ENCODE measurements at regions not wholly inside any gene's neighbourhood (a gene's known extent, or its start where the extent isn't known, plus 50 kb on each side); places are given as distances from the start of the nearest gene placed in this dataset.

GRCh38 chr9:31783491-31783890 lies 601.0 kb upstream of the ACO1 start:
- in situ Hi-C loops (cut with MboI; ENCODE audit: low sequenced_read_pairs) (no loop called here), dilution Hi-C loops (cut with HindIII; ENCODE audit: low sequenced_read_pairs, unreplicated experiment) (no loop called here), intact Hi-C loops (cut with micrococcal nuclease) (no loop called here)
- no peaks in the 10 kb centered on the region for H3K4me1 ChIP-seq (ENCODE audit: control insufficient read depth, insufficient read depth, low read length)
- H4K91ac ChIP-seq (ENCODE audit: insufficient read depth, low read depth, low read length), result no peak overlapping the region
- no peak overlapping the region for H4K8ac ChIP-seq (ENCODE audit: low read depth in 2 of 2, low read length in 2 of 2)
- no peak overlapping the region for H2AK9ac ChIP-seq (replicated peaks; ENCODE audit: low read depth, low read length, poor library complexity)
- no peak overlapping the region for H2AK5ac ChIP-seq (ENCODE audit: low read depth, low read length)
- no peak overlapping the region for H3K23ac ChIP-seq (ENCODE audit: low read depth, low read length)
- no peak overlapping the region for H3K14ac ChIP-seq (replicated peaks; ENCODE audit: low read depth, low read length)
- no peak overlapping the region for H3K4me2 ChIP-seq (ENCODE audit: low read depth, low read length)
- no peak overlapping the region for H2AFZ ChIP-seq (replicated peaks; ENCODE audit: low read length, poor library complexity)
- H3K9me1 ChIP-seq (ENCODE audit: insufficient read depth, low read length), result no peaks in the 10 kb centered on the region
- ChIA-PET CTCF (no interaction called here), POLR2A (ENCODE audit: unreplicated experiment) (no interaction called here)
- no peaks in the 10 kb centered on the region for H4K20me1 ChIP-seq (ENCODE audit: insufficient read depth, low read length)
- no peak overlapping the region for H2BK15ac ChIP-seq (ENCODE audit: low read depth, low read length)
- H2BK5ac ChIP-seq (ENCODE audit: low read depth, low read length, poor library complexity, severe bottlenecking), result no peak overlapping the region
- H3K18ac ChIP-seq (ENCODE audit: low read depth, low read length), result no peak overlapping the region
- H3K9me3 ChIP-seq (ENCODE audit: control insufficient read depth, insufficient read depth, low read length), result 0 out of 2 replicates have a peak, but pooled peaks cover under 1% of the 10 kb centered on the region
- TF ChIP-seq, protein P1, sequence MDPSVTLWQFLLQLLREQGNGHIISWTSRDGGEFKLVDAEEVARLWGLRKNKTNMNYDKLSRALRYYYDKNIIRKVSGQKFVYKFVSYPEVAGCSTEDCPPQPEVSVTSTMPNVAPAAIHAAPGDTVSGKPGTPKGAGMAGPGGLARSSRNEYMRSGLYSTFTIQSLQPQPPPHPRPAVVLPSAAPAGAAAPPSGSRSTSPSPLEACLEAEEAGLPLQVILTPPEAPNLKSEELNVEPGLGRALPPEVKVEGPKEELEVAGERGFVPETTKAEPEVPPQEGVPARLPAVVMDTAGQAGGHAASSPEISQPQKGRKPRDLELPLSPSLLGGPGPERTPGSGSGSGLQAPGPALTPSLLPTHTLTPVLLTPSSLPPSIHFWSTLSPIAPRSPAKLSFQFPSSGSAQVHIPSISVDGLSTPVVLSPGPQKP (IDR thresholded peaks at IDR 0.05; ENCODE audit: borderline replicate concordance, low read depth, low read length), result no peak
- no peak for TF ChIP-seq CEBPB (IDR thresholded peaks at IDR 0.05; ENCODE audit: low read depth, low read length)
- TF ChIP-seq MAFK (IDR thresholded peaks at IDR 0.05; ENCODE audit: low read depth, low read length), result no peak
- no peak for TF ChIP-seq CTCF (conservative IDR thresholded peaks at IDR 0.05; ENCODE audit: low read depth, low read length)
- no peak for TF ChIP-seq NFE2L2 (IDR thresholded peaks at IDR 0.05; ENCODE audit: low read depth, low read length)
- no peak for TF ChIP-seq USF2 (IDR thresholded peaks at IDR 0.05; ENCODE audit: low read depth, low read length)
- H3K56ac ChIP-seq (ENCODE audit: extremely low read depth, insufficient read depth, low read length), result no peak overlapping the region
- H3K9ac ChIP-seq (ENCODE audit: low read depth, low read length), result no peak overlapping the region
- DNase-seq (no peak), ATAC-seq (ENCODE audit: low read depth) (no peak)
- H3K36me3 ChIP-seq (ENCODE audit: control insufficient read depth, insufficient read depth, low read length), result no peaks in the 10 kb centered on the region
- H3K79me1 ChIP-seq (ENCODE audit: low read depth in 1 of 2, low read length in 2 of 2), result no peaks in the 10 kb centered on the region
- H3K27me3 ChIP-seq (ENCODE audit: control insufficient read depth, insufficient read depth, low read length), result no peaks in the 10 kb centered on the region
- no peak overlapping the region for H3K27ac ChIP-seq (ENCODE audit: insufficient read depth, low read length)
- no peak overlapping the region for H2BK120ac ChIP-seq (ENCODE audit: low read depth, low read length)
- H3K4ac ChIP-seq (ENCODE audit: low read depth, low read length), result no peak overlapping the region
- no peak overlapping the region for H2BK20ac ChIP-seq (ENCODE audit: low read depth, low read length)
- WGBS, 2 experiments (ENCODE audit: extremely low coverage in 2 of 2, insufficient read length in 1 of 2), result no CpG with 5 or more reads among the region's 2 CpGs
- H4K5ac ChIP-seq (ENCODE audit: low read depth, low read length), result no peak overlapping the region
- no TSS peak for BruUV-seq (replicated peaks)
- H3K4me3 ChIP-seq (ENCODE audit: insufficient read depth, low read depth, low read length), result no peak overlapping the region
